Stimulated activated CD4-positive, alpha-beta T cell treated with anti-CD3 and anti-CD28 coated beads, Interleukin-15, amount 100 ng/mL, for 48 hours (primary cell): ENCODE measurements at regions not wholly inside any gene's neighbourhood (a gene's known extent, or its start where the extent isn't known, plus 50 kb on each side); places are given as distances from the start of the nearest gene placed in this dataset.

Experiments
- DNase-seq, 2 donors: peaks; one replicate each; pipeline ENCODE4 v3.0.0-alpha.2; 2020; ENCODE audit warnings: low read depth in 2 of 2

DNA sequence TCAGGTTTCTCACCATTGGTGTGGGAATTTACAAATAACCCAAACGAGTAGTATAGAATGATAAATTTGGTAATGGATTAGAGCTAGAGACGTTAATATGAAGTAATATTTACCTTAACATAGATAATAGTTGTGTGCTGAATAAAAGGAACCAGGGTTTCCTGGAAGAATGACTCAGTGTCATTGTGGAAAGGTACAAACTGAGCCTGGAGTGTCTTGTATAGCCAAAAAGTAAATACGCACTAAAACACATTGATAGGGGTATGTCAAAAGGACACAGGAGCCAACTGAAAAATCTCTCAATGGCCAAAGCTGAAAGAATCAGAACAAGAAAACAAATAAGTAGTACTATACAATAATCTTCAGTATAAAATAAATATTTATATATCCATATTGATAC lies 363.5 kb downstream of the SLCO4C1 start:
- DNase-seq: no peak

DNA sequence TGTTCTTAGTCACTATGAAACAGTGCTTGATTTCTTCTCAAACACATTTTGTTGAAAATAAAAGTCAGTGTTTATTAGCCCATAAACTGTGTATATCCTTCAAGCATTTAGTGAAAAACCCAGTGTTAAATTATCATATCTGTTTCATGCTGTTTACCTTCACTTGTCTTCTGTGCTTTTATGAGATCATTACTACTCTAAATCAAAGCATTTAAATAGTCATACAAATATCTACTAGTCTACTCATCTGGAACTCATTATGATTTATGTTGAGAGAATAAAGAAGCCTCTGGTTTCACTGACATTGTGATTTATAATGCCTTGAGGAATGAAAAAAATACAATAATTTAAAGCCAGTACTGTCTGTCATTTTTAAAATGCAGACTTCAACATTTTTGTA lies 366.5 kb downstream of the SLCO4C1 start:
- no peak for DNase-seq

GRCh38 chr5:101917166-101917565 lies 378.9 kb downstream of the SLCO4C1 start:
- DNase-seq: no peak

DNA sequence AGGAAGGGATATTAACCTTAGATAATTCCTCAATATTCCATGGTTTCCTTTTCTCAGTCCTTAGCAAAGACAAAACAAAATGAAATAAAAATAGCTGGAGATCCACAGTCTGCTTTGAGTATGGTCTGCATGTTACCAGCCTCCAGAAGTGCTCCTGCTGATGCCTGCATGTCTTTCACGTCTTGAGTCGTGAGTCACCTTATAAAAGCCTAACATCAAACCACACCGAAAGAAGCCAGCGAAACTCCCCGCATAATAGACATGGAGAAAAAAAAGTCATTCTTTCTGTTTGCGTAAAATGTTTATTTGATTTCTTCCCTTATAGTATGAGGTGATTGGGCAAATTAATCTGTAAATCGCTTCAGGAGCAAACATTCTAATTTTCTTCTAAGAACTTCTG lies 380.5 kb downstream of the SLCO4C1 start:
- DNase-seq: no peak

- DNase-seq: no peak
Measured at GRCh38 chr5:101904736-101905135, 391.3 kb downstream of the SLCO4C1 start.

GRCh38 chr5:101897914-101898313 lies 398.2 kb downstream of the SLCO4C1 start:
- no peak for DNase-seq

- DNase-seq: no peak
Measured at GRCh38 chr5:101894985-101895384, 401.1 kb downstream of the SLCO4C1 start.

- no peak for DNase-seq
Measured at GRCh38 chr5:101878190-101878589, 417.9 kb downstream of the SLCO4C1 start.

GRCh38 chr5:101877451-101877850 lies 418.6 kb downstream of the SLCO4C1 start:
- DNase-seq: no peak

DNA sequence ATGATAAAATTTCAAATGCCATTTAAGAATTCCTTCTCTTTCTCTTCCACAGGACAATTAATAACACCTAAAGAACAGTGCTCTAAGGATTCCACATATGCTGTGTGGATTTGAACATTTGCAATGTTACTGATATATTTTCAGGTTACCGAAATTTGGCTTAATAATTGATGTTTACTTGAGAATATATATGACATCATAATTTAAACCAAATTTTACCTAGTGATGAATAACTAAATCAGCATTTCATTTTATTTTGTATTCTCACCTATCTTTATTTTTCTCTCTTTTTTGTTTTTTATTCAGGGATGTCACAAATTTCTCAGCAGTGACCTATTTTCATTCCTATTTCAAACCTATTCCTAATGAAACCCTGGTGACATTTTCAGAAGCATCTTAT lies 429.6 kb downstream of the SLCO4C1 start:
- DNase-seq: no peak

DNA sequence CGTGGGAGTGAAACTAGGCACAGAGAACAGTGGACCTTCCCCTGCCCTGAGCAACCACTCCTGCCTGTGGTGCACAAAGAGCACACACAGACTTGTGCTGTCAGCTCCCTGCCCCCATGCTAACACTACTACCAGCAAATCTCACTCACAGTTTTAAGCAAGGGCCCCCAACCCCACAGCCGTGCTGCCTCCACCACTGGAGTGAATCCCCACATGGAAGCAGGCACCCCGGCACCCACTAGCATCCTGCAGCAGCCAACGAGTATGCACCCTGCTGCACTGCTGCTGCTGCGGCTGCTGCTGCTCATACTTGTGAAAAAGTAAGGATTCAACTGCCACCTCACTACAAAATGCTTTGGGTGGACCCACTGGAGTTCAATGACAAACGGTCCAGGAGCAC lies 435.5 kb downstream of the SLCO4C1 start:
- no peak for DNase-seq

GRCh38 chr5:101860145-101860544 lies 435.9 kb downstream of the SLCO4C1 start:
- DNase-seq: no peak

GRCh38 chr5:101846496-101846895 lies 449.6 kb downstream of the SLCO4C1 start:
- no peak for DNase-seq

GRCh38 chr5:101843055-101843454 lies 453.0 kb downstream of the SLCO4C1 start:
- no peak for DNase-seq

GRCh38 chr5:101838435-101838834 lies 457.6 kb downstream of the SLCO4C1 start:
- DNase-seq: no peak

DNA sequence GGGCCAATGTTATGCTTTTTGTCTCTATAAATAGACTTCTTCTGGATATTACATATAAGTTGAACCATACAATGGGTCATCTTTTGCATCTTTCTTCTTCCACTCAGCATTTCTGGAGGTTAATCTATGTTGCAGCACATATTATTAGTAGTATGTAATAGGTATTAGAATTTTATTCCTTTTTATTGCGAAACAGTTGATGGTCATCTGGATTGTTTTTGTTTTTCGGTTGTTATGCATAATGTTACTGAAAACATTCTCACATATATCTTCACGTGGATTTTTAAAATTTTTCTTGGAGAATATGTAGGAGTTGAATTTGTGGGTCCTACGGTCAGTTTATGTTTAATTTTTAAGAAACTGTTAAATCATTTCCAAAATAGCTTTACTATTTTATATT lies 466.8 kb downstream of the SLCO4C1 start:
- DNase-seq: no peak

DNA sequence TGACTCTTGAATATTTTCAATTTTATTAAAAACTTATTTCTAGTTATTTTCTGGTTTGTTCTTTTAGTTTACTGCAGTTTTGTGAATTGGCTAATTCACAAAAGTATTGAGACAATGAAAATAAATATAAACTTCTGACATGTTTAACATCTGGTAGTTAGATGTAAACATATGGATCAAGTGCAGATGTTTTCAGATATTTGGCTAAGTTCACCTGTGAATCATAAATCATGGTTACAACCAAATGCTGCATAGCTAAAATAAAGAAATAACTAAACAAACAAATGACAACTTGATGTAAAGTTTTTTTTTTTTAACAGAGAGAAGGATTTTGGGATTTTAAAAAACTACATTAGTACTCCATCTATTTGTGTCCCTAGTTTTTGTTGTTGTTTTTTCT lies 484.6 kb downstream of the SLCO4C1 start:
- DNase-seq: no peak

GRCh38 chr5:101806410-101806809 lies 489.7 kb downstream of the SLCO4C1 start:
- no peak for DNase-seq

- no peak for DNase-seq
Measured at GRCh38 chr5:101796427-101796826, 499.7 kb downstream of the SLCO4C1 start.

GRCh38 chr5:101788797-101789196 lies 507.3 kb downstream of the SLCO4C1 start:
- no peak for DNase-seq

GRCh38 chr5:101785090-101785489 lies 511.0 kb downstream of the SLCO4C1 start:
- no peak for DNase-seq

DNA sequence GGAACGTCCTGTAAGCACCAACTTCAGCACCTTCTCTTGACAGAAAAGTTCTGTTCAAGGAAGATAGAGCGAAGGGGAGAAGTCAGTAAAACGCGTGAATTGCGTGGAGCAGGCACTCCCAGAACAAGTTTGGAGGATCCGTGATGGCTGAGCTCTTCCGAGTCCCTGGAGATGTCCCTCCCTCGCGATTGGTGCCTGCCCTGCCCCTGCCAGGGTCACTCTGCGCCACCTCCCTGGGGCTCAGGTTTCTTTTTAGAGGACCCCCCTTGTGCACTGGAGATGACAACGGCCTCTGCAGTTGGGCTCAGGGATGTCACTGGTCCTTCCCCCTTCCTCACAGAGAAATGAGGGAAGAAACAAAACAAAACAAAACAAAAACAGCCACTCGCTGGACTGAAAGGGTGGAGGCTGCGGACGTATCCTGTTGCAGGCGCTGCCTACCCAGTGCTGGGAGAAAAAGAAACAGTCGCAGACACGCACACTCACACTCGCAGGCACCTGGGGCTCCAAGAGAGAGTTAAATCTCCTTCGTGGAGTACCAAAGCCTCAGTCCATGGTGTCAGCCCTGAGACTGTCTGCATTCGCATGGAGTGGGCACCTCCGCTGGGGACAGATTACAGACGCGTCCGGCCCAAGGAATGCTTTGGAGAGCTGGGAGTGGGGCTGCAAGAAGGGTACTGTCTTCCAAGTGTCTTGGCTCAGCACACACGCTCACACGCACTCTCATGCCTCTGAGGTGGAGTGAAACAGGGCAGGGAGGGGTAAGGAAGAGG lies 512.7 kb downstream of the SLCO4C1 start:
- DNase-seq: no peak

DNA sequence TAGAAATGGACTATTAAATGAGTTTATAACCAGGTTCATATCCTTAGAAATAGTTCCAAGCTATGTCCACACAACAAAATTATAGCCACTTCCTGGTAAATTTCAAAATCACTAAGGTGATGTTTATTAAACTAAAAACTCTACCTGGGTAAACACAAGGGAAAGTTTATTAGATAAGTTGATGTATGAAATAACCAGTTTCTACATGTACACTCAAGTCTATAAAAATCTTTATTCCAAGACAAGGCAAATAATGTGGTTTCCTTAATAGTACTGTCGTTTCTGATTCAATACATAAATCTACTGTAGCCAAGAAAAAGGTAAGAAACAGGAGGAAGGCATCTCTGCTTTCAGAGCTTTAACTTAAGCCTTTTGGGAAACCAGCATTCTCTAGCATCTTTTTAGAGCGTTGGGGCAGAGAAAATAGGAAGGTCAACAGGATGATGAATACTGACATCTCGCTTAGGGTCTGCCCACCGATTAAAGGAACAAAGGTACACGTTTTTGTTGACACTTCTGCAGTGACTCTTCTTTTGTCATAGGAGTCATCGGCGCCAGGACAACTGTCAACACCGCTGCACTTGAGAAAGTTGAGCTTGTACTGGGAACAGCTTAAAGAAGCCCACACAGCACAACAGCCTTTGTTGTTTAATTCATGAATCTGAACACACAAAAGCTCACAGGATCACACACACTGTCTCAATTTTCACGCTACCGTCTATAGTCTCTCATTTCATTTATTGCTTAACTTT lies 513.6 kb downstream of the SLCO4C1 start:
- no peak for DNase-seq
